Stimulated activated naive CD8-positive, alpha-beta T cell treated with anti-CD3 and anti-CD28 coated beads, Interleukin-15, amount 100 ng/mL, for 72 hours (primary cell): ENCODE measurements at regions not wholly inside any gene's neighbourhood (a gene's known extent, or its start where the extent isn't known, plus 50 kb on each side); places are given as distances from the start of the nearest gene placed in this dataset.

Experiments used
- ATAC-seq: fragments of 150-1000 bp; cut with Tn5 transposase; 2 replicates; pipeline ENCODE4 v1.10.0; 2021; ENCODE audit warnings: mild to moderate bottlenecking, moderate library complexity
- DNase-seq, 2 donors: peaks; one replicate each; pipeline ENCODE4 v3.0.0; 2021 to 2022
- H3K27ac Mint-ChIP-seq, 2 donors: one replicate each; pipeline ENCODE4 v1.8.0; 2022; ENCODE audit warnings: mild to moderate bottlenecking in 2 of 2, mixed read lengths in 2 of 2, moderate library complexity in 2 of 2
- H3K27me3 Mint-ChIP-seq: one replicate; pipeline ENCODE4 v1.8.0; 2022; ENCODE audit warnings: mixed read lengths
- H3K4me1 Mint-ChIP-seq: one replicate; pipeline ENCODE4 v1.8.0; 2022; ENCODE audit warnings: mild to moderate bottlenecking, mixed read lengths
- H3K4me3 Mint-ChIP-seq, 2 donors: one replicate each; pipeline ENCODE4 v1.8.0; 2022; ENCODE audit warnings: mild to moderate bottlenecking in 2 of 2, mixed read lengths in 2 of 2, moderate library complexity in 1 of 2
- H3K9me3 Mint-ChIP-seq, 2 donors: one replicate each; pipeline ENCODE4 v1.8.0; 2022; ENCODE audit warnings: mixed read lengths in 2 of 2

- H3K27me3 Mint-ChIP-seq: no peaks in the 10 kb centered on the region
- no peak overlapping the region for H3K4me3 Mint-ChIP-seq
- H3K4me1 Mint-ChIP-seq: no peaks in the 10 kb centered on the region
- ATAC-seq (no peak), DNase-seq (no peak)
- no peak overlapping the region for H3K27ac Mint-ChIP-seq
- H3K9me3 Mint-ChIP-seq: peaks cover 13 to 24% of the 10 kb centered on the region in 2 donors
These were observed 63.5 kb upstream of the ASCC3 start for GRCh38 chr6:100944644-100945043.

GRCh38 chr6:100946021-100946540, 65.0 kb upstream of the ASCC3 start:
- Mint-ChIP-seq H3K9me3 (peaks cover 9 to 15% of the 10 kb centered on the region in 2 donors), H3K4me1 (no peaks in the 10 kb centered on the region), H3K27ac (no peak overlapping the region), H3K27me3 (no peaks in the 10 kb centered on the region), H3K4me3 (no peak overlapping the region)
- ATAC-seq: no peak
- no peak for DNase-seq

GRCh38 chr6:100946711-100947110, 65.6 kb upstream of the ASCC3 start:
- Mint-ChIP-seq H3K27ac (no peak overlapping the region), H3K9me3 (peaks cover 3 to 11% of the 10 kb centered on the region in 2 donors), H3K4me3 (no peak overlapping the region), H3K4me1 (no peaks in the 10 kb centered on the region), H3K27me3 (no peaks in the 10 kb centered on the region)
- DNase-seq: no peak
- ATAC-seq: no peak

GRCh38 chr6:100948381-100949133, 67.4 kb upstream of the ASCC3 start:
- H3K9me3 Mint-ChIP-seq: peaks cover 0 to 11% of the 10 kb centered on the region in 2 donors
- no peak overlapping the region for H3K27ac Mint-ChIP-seq
- no peak for ATAC-seq
- H3K4me3 Mint-ChIP-seq: no peak overlapping the region
- H3K27me3 Mint-ChIP-seq: no peaks in the 10 kb centered on the region
- H3K4me1 Mint-ChIP-seq: no peaks in the 10 kb centered on the region
- DNase-seq: no peak

GRCh38 chr6:100952006-100952405, 70.9 kb upstream of the ASCC3 start:
- ATAC-seq: no peak
- DNase-seq: no peak
- Mint-ChIP-seq H3K27ac (no peak overlapping the region), H3K4me3 (no peak overlapping the region), H3K27me3 (peaks cover 8% of the 10 kb centered on the region), H3K9me3 (peaks cover 0 to 11% of the 10 kb centered on the region in 2 donors), H3K4me1 (no peaks in the 10 kb centered on the region)

GRCh38 chr6:100959280-100959679, 78.2 kb upstream of the ASCC3 start:
- H3K4me1 Mint-ChIP-seq: no peaks in the 10 kb centered on the region
- no peak overlapping the region for H3K27ac Mint-ChIP-seq
- H3K27me3 Mint-ChIP-seq: peaks cover 18% of the 10 kb centered on the region
- no peaks in the 10 kb centered on the region for H3K9me3 Mint-ChIP-seq
- DNase-seq (no peak), ATAC-seq (no peak)
- H3K4me3 Mint-ChIP-seq: no peak overlapping the region

- H3K4me3 Mint-ChIP-seq: no peak overlapping the region
- ATAC-seq (no peak), DNase-seq (no peak)
- H3K27me3 Mint-ChIP-seq: peaks cover 11% of the 10 kb centered on the region
- H3K27ac Mint-ChIP-seq: no peak overlapping the region
- no peaks in the 10 kb centered on the region for H3K4me1 Mint-ChIP-seq
- no peaks in the 10 kb centered on the region for H3K9me3 Mint-ChIP-seq
These were observed 81.3 kb upstream of the ASCC3 start for GRCh38 chr6:100962466-100962865.

GRCh38 chr6:100965067-100965466, 83.9 kb upstream of the ASCC3 start:
- no peak for ATAC-seq
- H3K27me3 Mint-ChIP-seq: peaks cover 22% of the 10 kb centered on the region
- H3K4me1 Mint-ChIP-seq: no peaks in the 10 kb centered on the region

GRCh38 chr6:100968949-100969348, 87.8 kb upstream of the ASCC3 start:
- Mint-ChIP-seq H3K4me3 (no peak overlapping the region), H3K27ac (no peak overlapping the region), H3K9me3 (peaks cover 22 to 32% of the 10 kb centered on the region in 2 donors), H3K27me3 (peaks cover 11% of the 10 kb centered on the region), H3K4me1 (no peaks in the 10 kb centered on the region)
- ATAC-seq (no peak), DNase-seq (no peak)

More at GRCh38 chr6:100965067-100965466, 83.9 kb upstream of the ASCC3 start:
- H3K4me3 Mint-ChIP-seq: no peak overlapping the region
- no peak for DNase-seq
- H3K9me3 Mint-ChIP-seq: peaks cover 8 to 15% of the 10 kb centered on the region in 2 donors
- H3K27ac Mint-ChIP-seq: no peak overlapping the region

GRCh38 chr6:100979267-100979666, 98.1 kb upstream of the ASCC3 start:
- ATAC-seq (no peak), DNase-seq (no peak)
- no peak overlapping the region for H3K27ac Mint-ChIP-seq
- H3K4me1 Mint-ChIP-seq: no peaks in the 10 kb centered on the region
- H3K9me3 Mint-ChIP-seq: peaks cover 9 to 21% of the 10 kb centered on the region in 2 donors
- H3K4me3 Mint-ChIP-seq: no peak overlapping the region
- H3K27me3 Mint-ChIP-seq: no peaks in the 10 kb centered on the region

GRCh38 chr6:100980949-100981348, 99.8 kb upstream of the ASCC3 start:
- no peak for DNase-seq
- Mint-ChIP-seq H3K27ac (no peak overlapping the region), H3K27me3 (no peaks in the 10 kb centered on the region), H3K4me3 (no peak overlapping the region), H3K9me3 (peaks cover 5 to 14% of the 10 kb centered on the region in 2 donors), H3K4me1 (no peaks in the 10 kb centered on the region)
- ATAC-seq: no peak

GRCh38 chr6:100986921-100987320, 105.8 kb upstream of the ASCC3 start:
- Mint-ChIP-seq H3K27ac (no peak overlapping the region), H3K27me3 (no peaks in the 10 kb centered on the region), H3K4me3 (no peak overlapping the region), H3K4me1 (no peaks in the 10 kb centered on the region), H3K9me3 (peaks cover 6 to 7% of the 10 kb centered on the region in 2 donors)
- no peak for DNase-seq
- no peak for ATAC-seq

GRCh38 chr6:100987556-100987955, 106.4 kb upstream of the ASCC3 start:
- ATAC-seq: no peak
- Mint-ChIP-seq H3K4me3 (no peak overlapping the region), H3K27me3 (no peaks in the 10 kb centered on the region), H3K4me1 (no peaks in the 10 kb centered on the region), H3K9me3 (peaks cover 7 to 8% of the 10 kb centered on the region in 2 donors), H3K27ac (no peak overlapping the region)
- no peak for DNase-seq

- H3K27me3 Mint-ChIP-seq: no peaks in the 10 kb centered on the region
- no peak for DNase-seq
- no peaks in the 10 kb centered on the region for H3K4me1 Mint-ChIP-seq
- no peak overlapping the region for H3K4me3 Mint-ChIP-seq
- ATAC-seq: no peak
- no peak overlapping the region for H3K27ac Mint-ChIP-seq
- peaks cover 1 to 4% of the 10 kb centered on the region in 2 donors for H3K9me3 Mint-ChIP-seq
These were observed 107.4 kb upstream of the ASCC3 start for GRCh38 chr6:100988391-100988984.

GRCh38 chr6:100990070-100990469, 108.9 kb upstream of the ASCC3 start:
- Mint-ChIP-seq H3K9me3 (peaks cover 0 to 4% of the 10 kb centered on the region in 2 donors), H3K27ac (no peak overlapping the region), H3K27me3 (no peaks in the 10 kb centered on the region), H3K4me3 (no peak overlapping the region), H3K4me1 (no peaks in the 10 kb centered on the region)
- no peak for ATAC-seq
- DNase-seq: no peak

- DNase-seq (no peak), ATAC-seq (no peak)
- H3K4me1 Mint-ChIP-seq: no peaks in the 10 kb centered on the region
- H3K9me3 Mint-ChIP-seq: peaks cover 0 to 4% of the 10 kb centered on the region in 2 donors
- H3K27me3 Mint-ChIP-seq: peaks cover 10% of the 10 kb centered on the region
- H3K4me3 Mint-ChIP-seq: no peak overlapping the region
- no peak overlapping the region for H3K27ac Mint-ChIP-seq
These were observed 115.3 kb upstream of the ASCC3 start for GRCh38 chr6:100996409-100996808.
